DMS114 treated with DMSO at 0.1 percent for 48 hours (cell line): ENCODE measurements at regions not wholly inside any gene's neighbourhood (a gene's known extent, or its start where the extent isn't known, plus 50 kb on each side); places are given as distances from the start of the nearest gene placed in this dataset.

Experiments
- DNase-seq: peaks from one replicate; lab custom pipeline; 2025; ENCODE audit not compliant: unreplicated experiment; lab: John Stamatoyannopoulos, UW

GRCh38 chr10:128936392-128936791 is 530.6 kb upstream of the MGMT start:
- DNase-seq = no peak

- DNase-seq = no peak
Observed at GRCh38 chr10:128938558-128938957, 528.5 kb upstream of the MGMT start.

- DNase-seq = no peak
Observed at GRCh38 chr10:128940081-128940480, 527.0 kb upstream of the MGMT start.

- DNase-seq = no peak
Observed at GRCh38 chr10:128943111-128943510, 523.9 kb upstream of the MGMT start.

- no peak for DNase-seq
Observed at GRCh38 chr10:128945398-128945797, 521.6 kb upstream of the MGMT start.

- DNase-seq = no peak
Observed at GRCh38 chr10:128950159-128950915, 516.7 kb upstream of the MGMT start.

- no peak for DNase-seq
Observed at GRCh38 chr10:128950916-128951275, 516.1 kb upstream of the MGMT start.

- DNase-seq = no peak
Observed at GRCh38 chr10:128952856-128953255, 514.2 kb upstream of the MGMT start.

GRCh38 chr10:128956149-128956548 is 510.9 kb upstream of the MGMT start:
- no peak for DNase-seq

GRCh38 chr10:128957221-128957620 is 509.8 kb upstream of the MGMT start:
- no peak for DNase-seq

GRCh38 chr10:128958834-128959690 is 508.0 kb upstream of the MGMT start:
- no peak for DNase-seq

- no peak for DNase-seq
Observed at GRCh38 chr10:128959746-128960145, 507.3 kb upstream of the MGMT start.

GRCh38 chr10:128960517-128960916 is 506.5 kb upstream of the MGMT start:
- no peak for DNase-seq

- no peak for DNase-seq
Observed at GRCh38 chr10:128962182-128962581, 504.9 kb upstream of the MGMT start.

- DNase-seq = no peak
Observed at GRCh38 chr10:128963211-128964099, 503.6 kb upstream of the MGMT start.

- DNase-seq = no peak
Observed at GRCh38 chr10:128964100-128964403, 503.0 kb upstream of the MGMT start.

- no peak for DNase-seq
Observed at GRCh38 chr10:128967980-128968756, 498.9 kb upstream of the MGMT start.

GRCh38 chr10:128969551-128969950 is 497.5 kb upstream of the MGMT start:
- no peak for DNase-seq

- DNase-seq = no peak
Observed at GRCh38 chr10:128971374-128972035, 495.5 kb upstream of the MGMT start.

GRCh38 chr10:128972036-128972405 is 495.0 kb upstream of the MGMT start:
- DNase-seq = no peak
